HL-60 (cell line): ENCODE measurements at regions not wholly inside any gene's neighbourhood (a gene's known extent, or its start where the extent isn't known, plus 50 kb on each side); places are given as distances from the start of the nearest gene placed in this dataset.

ENCODE experiments used
- CTCF ChIP-seq: IDR thresholded peaks from one replicate; pipeline ENCODE4 v1.5.1; 2011; ENCODE audit warnings: low read length, control low read depth, inconsistent platforms; ENCODE audit not compliant: insufficient read depth
- GABPA ChIP-seq: IDR thresholded peaks from 2 replicates; pipeline ENCODE4 v1.6.1; 2012; ENCODE audit warnings: low read depth
- POLR2AphosphoS5 ChIP-seq: IDR thresholded peaks from 2 replicates; pipeline ENCODE4 v1.6.1; 2012; ENCODE audit warnings: low read depth
- REST ChIP-seq: IDR thresholded peaks from 2 replicates; pipeline ENCODE4 v1.6.1; 2012; ENCODE audit warnings: low read depth; ENCODE audit not compliant: insufficient replicate concordance
- SPI1 ChIP-seq: IDR thresholded peaks from 2 replicates; pipeline ENCODE4 v1.6.1; 2012; ENCODE audit warnings: low read depth, mild to moderate bottlenecking, borderline replicate concordance

GRCh38 chr3:189117087-189117486 lies 54.7 kb upstream of the TPRG1 start:
- TF ChIP-seq CTCF: no peak
- TF ChIP-seq POLR2AphosphoS5: no peak
- no peak for TF ChIP-seq SPI1
- TF ChIP-seq REST: no peak
- TF ChIP-seq GABPA: no peak
